IMR-90 (cell line): ENCODE measurements at regions not wholly inside any gene's neighbourhood (a gene's known extent, or its start where the extent isn't known, plus 50 kb on each side); places are given as distances from the start of the nearest gene placed in this dataset.

Source experiments
- ATAC-seq: fragments of 200-7000 bp; cut with Tn5 transposase; 2 replicates; pipeline ENCODE4 v1.9.1; 2020; ENCODE audit warnings: low read depth, mild to moderate bottlenecking, moderate library complexity
- BruUV-seq: library from RNA; stranded (reverse); fragments of 400-500 nt; replicated peaks from 2 replicates; lab custom pipeline; 2021; lab: Mats Ljungman, UMichigan
- CTCF ChIA-PET: fragments of 300-600 bp; formaldehyde crosslinking; extraction: SDS; loops from one replicate; lab custom pipeline; 2021; ENCODE audit warnings: antibody characterized with exemption; lab: Yijun Ruan, JAX
- POLR2A ChIA-PET: fragments of 300-600 bp; sonication (Branson Sonifier 250); formaldehyde crosslinking; loops from one replicate; lab custom pipeline; 2022; ENCODE audit warnings: antibody characterized with exemption; ENCODE audit not compliant: unreplicated experiment; lab: Charles Lee
- DNase-seq: peaks from one replicate; pipeline ENCODE4 v3.0.0; 2013
- H2AFZ ChIP-seq: replicated peaks from 2 replicates; pipeline ENCODE3; 2013; ENCODE audit warnings: low read length, mild to moderate bottlenecking; ENCODE audit not compliant: poor library complexity
- H2AK5ac ChIP-seq: 2 replicates; pipeline ENCODE4 v1.6.1; 2013; ENCODE audit warnings: low read depth, low read length, inconsistent platforms
- H2AK9ac ChIP-seq: replicated peaks from 2 replicates; pipeline ENCODE3; 2013; ENCODE audit warnings: mild to moderate bottlenecking, low read depth, low read length, moderate library complexity; ENCODE audit not compliant: poor library complexity
- H2BK120ac ChIP-seq: 2 replicates; pipeline ENCODE4 v1.6.1; 2013; ENCODE audit warnings: low read depth, low read length, inconsistent platforms
- H2BK15ac ChIP-seq: 3 replicates; pipeline ENCODE4 v1.6.1; 2013; ENCODE audit warnings: low read depth, low read length, inconsistent platforms
- H2BK20ac ChIP-seq: 2 replicates; pipeline ENCODE4 v1.6.1; 2013; ENCODE audit warnings: low read depth, mild to moderate bottlenecking, inconsistent platforms, low read length, moderate library complexity
- H2BK5ac ChIP-seq: 2 replicates; pipeline ENCODE4 v1.6.1; 2013; ENCODE audit warnings: mild to moderate bottlenecking, low read depth, low read length, inconsistent platforms; ENCODE audit not compliant: poor library complexity, severe bottlenecking
- H3K14ac ChIP-seq: replicated peaks from 2 replicates; pipeline ENCODE4 v1.6.1; 2013; ENCODE audit warnings: low read depth, low read length, inconsistent platforms
- H3K18ac ChIP-seq: 2 replicates; pipeline ENCODE4 v1.6.1; 2013; ENCODE audit warnings: low read depth, low read length, control low read depth
- H3K23ac ChIP-seq: 2 replicates; pipeline ENCODE4 v1.6.1; 2013; ENCODE audit warnings: low read depth, low read length, inconsistent platforms
- H3K27ac ChIP-seq: 2 replicates; pipeline ENCODE4 v1.5.1; 2013; ENCODE audit warnings: mild to moderate bottlenecking, control low read depth, low read length; ENCODE audit not compliant: insufficient read depth
- H3K27me3 ChIP-seq: 2 replicates; pipeline ENCODE4 v1.6.1; 2013; ENCODE audit warnings: low read length; ENCODE audit not compliant: control insufficient read depth, insufficient read depth
- H3K36me3 ChIP-seq: 2 replicates; pipeline ENCODE4 v1.6.1; 2013; ENCODE audit warnings: low read length, mixed read lengths; ENCODE audit not compliant: control insufficient read depth, insufficient read depth
- H3K4ac ChIP-seq: 2 replicates; pipeline ENCODE4 v1.6.1; 2013; ENCODE audit warnings: low read depth, low read length, inconsistent platforms
- H3K4me1 ChIP-seq: 2 replicates; pipeline ENCODE4 v1.6.1; 2013; ENCODE audit warnings: low read length, mixed read lengths; ENCODE audit not compliant: control insufficient read depth, insufficient read depth
- H3K4me2 ChIP-seq: 2 replicates; pipeline ENCODE4 v1.6.1; 2013; ENCODE audit warnings: low read depth, mild to moderate bottlenecking, control low read depth, low read length, moderate library complexity
- H3K4me3 ChIP-seq: 2 replicates; pipeline ENCODE4 v1.5.1; 2013; ENCODE audit warnings: low read depth, mild to moderate bottlenecking, control low read depth, low read length, moderate library complexity; ENCODE audit not compliant: insufficient read depth
- H3K56ac ChIP-seq: 2 replicates; pipeline ENCODE4 v1.6.1; 2013; ENCODE audit warnings: low read length, inconsistent platforms; ENCODE audit not compliant: insufficient read depth; ENCODE audit errors: extremely low read depth
- H3K79me1 ChIP-seq, 2 experiments: 2 replicates each; pipeline ENCODE4 v1.6.1; 2013; ENCODE audit warnings: low read length in 2 of 2, inconsistent platforms in 1 of 2, low read depth in 1 of 2
- H3K9ac ChIP-seq: 2 replicates; pipeline ENCODE4 v1.6.1; 2013; ENCODE audit warnings: low read depth, low read length, control low read depth
- H3K9me1 ChIP-seq: 2 replicates; pipeline ENCODE4 v1.6.1; 2013; ENCODE audit warnings: low read length, inconsistent platforms; ENCODE audit not compliant: insufficient read depth
- H3K9me3 ChIP-seq: 2 replicates; pipeline ENCODE4 v1.6.1; 2013; ENCODE audit warnings: low read length; ENCODE audit not compliant: control insufficient read depth, insufficient read depth
- H4K20me1 ChIP-seq: 2 replicates; pipeline ENCODE4 v1.6.1; 2013; ENCODE audit warnings: low read length, inconsistent platforms; ENCODE audit not compliant: insufficient read depth
- H4K5ac ChIP-seq: 2 replicates; pipeline ENCODE4 v1.6.1; 2013; ENCODE audit warnings: mild to moderate bottlenecking, low read depth, low read length, control low read depth
- H4K8ac ChIP-seq, 2 experiments: 2 replicates each; pipeline ENCODE4 v1.6.1; 2013; ENCODE audit warnings: low read depth in 2 of 2, low read length in 2 of 2, control low read depth in 1 of 2, inconsistent platforms in 1 of 2
- H4K91ac ChIP-seq: 2 replicates; pipeline ENCODE4 v1.6.1; 2013; ENCODE audit warnings: low read depth, low read length, inconsistent platforms; ENCODE audit not compliant: insufficient read depth
- BHLHE40 ChIP-seq: fragments of 150-350 bp; IDR thresholded peaks from 2 replicates; pipeline ENCODE4 v1.6.1; 2016; ENCODE audit warnings: mild to moderate bottlenecking, low read depth, low read length
- CEBPB ChIP-seq: IDR thresholded peaks from 2 replicates; pipeline ENCODE4 v1.6.1; 2012; ENCODE audit warnings: low read depth, low read length, improper control_type of control experiment
- CHD1 ChIP-seq: IDR thresholded peaks from 2 replicates; pipeline ENCODE4 v1.6.1; 2012; ENCODE audit warnings: low read depth, low read length, improper control_type of control experiment
- MAFK ChIP-seq: IDR thresholded peaks from 2 replicates; pipeline ENCODE4 v1.6.1; 2012; ENCODE audit warnings: low read depth, low read length, improper control_type of control experiment
- MAZ ChIP-seq: IDR thresholded peaks from 2 replicates; pipeline ENCODE4 v1.6.1; 2012; ENCODE audit warnings: low read depth, mild to moderate bottlenecking, low read length, improper control_type of control experiment, moderate library complexity, borderline replicate concordance
- MXI1 ChIP-seq: IDR thresholded peaks from 2 replicates; pipeline ENCODE4 v1.6.1; 2012; ENCODE audit warnings: low read depth, mild to moderate bottlenecking, low read length, moderate library complexity, borderline replicate concordance
- NFE2L2 ChIP-seq: fragments of 150-350 bp; IDR thresholded peaks from 2 replicates; pipeline ENCODE4 v1.6.1; 2016; ENCODE audit warnings: low read depth, mild to moderate bottlenecking, low read length
- POLR2A ChIP-seq: IDR thresholded peaks from 2 replicates; pipeline ENCODE4 v1.6.1; 2012; ENCODE audit warnings: mild to moderate bottlenecking, low read depth, low read length
- RAD21 ChIP-seq: IDR thresholded peaks from 2 replicates; pipeline ENCODE4 v1.6.1; 2012; ENCODE audit warnings: low read length, improper control_type of control experiment
- RCOR1 ChIP-seq: IDR thresholded peaks from 2 replicates; pipeline ENCODE4 v1.6.1; 2012; ENCODE audit warnings: mild to moderate bottlenecking, low read length, improper control_type of control experiment; ENCODE audit not compliant: insufficient replicate concordance
- RFX5 ChIP-seq: IDR thresholded peaks from 2 replicates; pipeline ENCODE4 v1.8.0; 2012; ENCODE audit warnings: low read depth, mild to moderate bottlenecking, low read length, moderate library complexity
- SMC3 ChIP-seq: fragments of 150-350 bp; IDR thresholded peaks from 2 replicates; pipeline ENCODE4 v1.6.1; 2016; ENCODE audit warnings: low read depth, mild to moderate bottlenecking, antibody characterized with exemption, low read length, moderate library complexity
- WGBS, 2 experiments: methylation state at CpG; one replicate each; pipeline versions ENCODE4 v1.1.5 to v1.1.7; 2013; ENCODE audit warnings: missing lambda C conversion rate in 2 of 2; ENCODE audit not compliant: insufficient read length in 1 of 2; ENCODE audit errors: extremely low coverage in 2 of 2; 5-methylcytosine and 5-hydroxymethylcytosine counted together
- dilution Hi-C: fragments of 300-500 bp; cut with HindIII; formaldehyde crosslinking; loops from one replicate; pipeline ENCODE4 v1.14.3; 2018; ENCODE audit warnings: low sequenced_read_pairs; ENCODE audit not compliant: unreplicated experiment
- in situ Hi-C: fragments of 300-500 bp; cut with MboI; formaldehyde crosslinking; loops from 3 replicates; pipeline ENCODE4 v1.14.3; 2019; ENCODE audit warnings: low sequenced_read_pairs, inconsistent platforms, mixed read lengths
- intact Hi-C: fragments of 100-400 bp; cut with micrococcal nuclease; formaldehyde crosslinking; loops from 2 replicates; pipeline ENCODE4 v1.10.0; 2022
- TF ChIP-seq, protein P1 (sequence below): fragments of 150-350 bp; IDR thresholded peaks from 2 replicates; pipeline ENCODE4 v1.6.1; 2017; ENCODE audit warnings: mild to moderate bottlenecking, antibody characterized with exemption, low read length, low read depth
- TF ChIP-seq, protein P2 (sequence below): conservative IDR thresholded peaks from 2 replicates; pipeline ENCODE4 v1.5.1; 2012; ENCODE audit warnings: mild to moderate bottlenecking, low read depth, low read length, improper control_type of control experiment
- TF ChIP-seq, protein P3 (sequence below): fragments of 150-350 bp; IDR thresholded peaks from 2 replicates; pipeline ENCODE4 v1.6.1; 2016; ENCODE audit warnings: low read depth, mild to moderate bottlenecking, low read length, moderate library complexity, borderline replicate concordance

DNA sequence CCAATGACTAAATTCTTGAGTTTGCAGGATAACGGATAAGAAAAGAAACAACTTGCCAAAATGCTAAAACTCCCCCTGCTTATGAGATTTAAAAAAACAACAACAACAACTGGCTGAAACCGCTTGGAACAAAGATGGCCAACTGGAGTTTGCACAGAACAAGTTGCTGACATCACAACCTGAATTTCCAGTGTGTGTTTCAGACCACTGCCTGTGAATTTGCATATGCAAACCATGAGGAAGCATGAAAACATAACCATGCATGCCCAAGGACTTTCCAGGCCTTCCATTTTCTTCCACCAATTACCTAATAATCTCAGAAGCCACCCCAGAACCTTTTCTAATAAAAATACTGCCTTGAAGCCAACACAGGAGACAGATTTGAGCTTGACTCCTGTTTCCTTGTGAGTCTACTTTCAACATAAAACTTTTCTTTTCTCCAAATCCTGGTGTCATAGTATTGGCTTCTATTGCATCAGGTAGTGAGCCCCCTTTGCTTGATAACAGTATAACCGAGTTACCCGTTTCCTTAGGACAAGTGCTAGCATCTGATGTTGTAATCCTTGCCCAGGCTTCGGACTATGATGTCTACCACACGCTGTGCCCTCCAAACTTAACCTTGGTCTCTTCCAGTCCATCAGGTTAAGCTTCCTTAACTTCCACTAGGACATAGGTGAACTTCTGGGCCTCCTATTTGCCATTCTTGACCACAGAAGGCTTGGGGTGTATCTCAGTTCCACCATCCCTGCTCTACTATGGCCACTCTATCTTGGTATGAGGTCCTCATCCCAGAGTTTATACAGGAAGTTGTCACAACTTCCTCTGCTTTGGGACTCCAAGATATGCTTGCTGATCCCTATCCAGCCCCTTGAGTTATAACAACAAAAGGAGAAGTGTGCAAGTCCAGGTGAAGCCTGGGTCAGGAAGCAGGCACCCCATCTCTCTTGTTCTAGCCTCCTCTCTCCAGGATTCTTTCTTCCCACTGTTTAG lies 385.5 kb upstream of the INTU start:
- H4K5ac ChIP-seq, result no peak overlapping the region
- no peaks in the 10 kb centered on the region for H3K36me3 ChIP-seq
- intact Hi-C loops (no loop called here), dilution Hi-C loops (no loop called here), in situ Hi-C loops (no loop called here)
- H3K79me1 ChIP-seq, result no peaks in the 10 kb centered on the region
- DNase-seq (no peak), ATAC-seq (no peak)
- no peak overlapping the region for H2AFZ ChIP-seq
- no peak overlapping the region for H2BK5ac ChIP-seq
- H3K27ac ChIP-seq, result no peak overlapping the region
- BruUV-seq, result no TSS peak
- no peak overlapping the region for H3K23ac ChIP-seq
- no peak overlapping the region for H2BK120ac ChIP-seq
- no peaks in the 10 kb centered on the region for H3K9me3 ChIP-seq
- H3K4me3 ChIP-seq, result no peak overlapping the region
- H3K9ac ChIP-seq, result no peak overlapping the region
- CTCF ChIA-PET, result interaction anchor here (0.7 kb wide), 1 partner anchor 473 kb away, joined by 4 read pairs; no protein-coding TSS in a partner anchor
- no peak overlapping the region for H4K91ac ChIP-seq
- no peak overlapping the region for H2BK15ac ChIP-seq
- POLR2A ChIA-PET, result no interaction called here
- H3K4me2 ChIP-seq, result no peak overlapping the region
- H3K27me3 ChIP-seq, result no peaks in the 10 kb centered on the region
- no peak overlapping the region for H4K8ac ChIP-seq
- H3K14ac ChIP-seq, result no peak overlapping the region
- H2AK9ac ChIP-seq, result no peak overlapping the region
- no peaks in the 10 kb centered on the region for H4K20me1 ChIP-seq
- H2AK5ac ChIP-seq, result no peak overlapping the region
- no peak overlapping the region for H2BK20ac ChIP-seq
- H3K18ac ChIP-seq, result no peak overlapping the region
- no peaks in the 10 kb centered on the region for H3K4me1 ChIP-seq
- H3K4ac ChIP-seq, result no peak overlapping the region
- WGBS, 2 experiments, result no CpG with 5 or more reads among the region's 6 CpGs
- H3K56ac ChIP-seq, result no peak overlapping the region
- no peaks in the 10 kb centered on the region for H3K9me1 ChIP-seq
- TF ChIP-seq, protein P1, sequence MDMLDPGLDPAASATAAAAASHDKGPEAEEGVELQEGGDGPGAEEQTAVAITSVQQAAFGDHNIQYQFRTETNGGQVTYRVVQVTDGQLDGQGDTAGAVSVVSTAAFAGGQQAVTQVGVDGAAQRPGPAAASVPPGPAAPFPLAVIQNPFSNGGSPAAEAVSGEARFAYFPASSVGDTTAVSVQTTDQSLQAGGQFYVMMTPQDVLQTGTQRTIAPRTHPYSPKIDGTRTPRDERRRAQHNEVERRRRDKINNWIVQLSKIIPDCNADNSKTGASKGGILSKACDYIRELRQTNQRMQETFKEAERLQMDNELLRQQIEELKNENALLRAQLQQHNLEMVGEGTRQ, result no peak
- TF ChIP-seq, protein P2, sequence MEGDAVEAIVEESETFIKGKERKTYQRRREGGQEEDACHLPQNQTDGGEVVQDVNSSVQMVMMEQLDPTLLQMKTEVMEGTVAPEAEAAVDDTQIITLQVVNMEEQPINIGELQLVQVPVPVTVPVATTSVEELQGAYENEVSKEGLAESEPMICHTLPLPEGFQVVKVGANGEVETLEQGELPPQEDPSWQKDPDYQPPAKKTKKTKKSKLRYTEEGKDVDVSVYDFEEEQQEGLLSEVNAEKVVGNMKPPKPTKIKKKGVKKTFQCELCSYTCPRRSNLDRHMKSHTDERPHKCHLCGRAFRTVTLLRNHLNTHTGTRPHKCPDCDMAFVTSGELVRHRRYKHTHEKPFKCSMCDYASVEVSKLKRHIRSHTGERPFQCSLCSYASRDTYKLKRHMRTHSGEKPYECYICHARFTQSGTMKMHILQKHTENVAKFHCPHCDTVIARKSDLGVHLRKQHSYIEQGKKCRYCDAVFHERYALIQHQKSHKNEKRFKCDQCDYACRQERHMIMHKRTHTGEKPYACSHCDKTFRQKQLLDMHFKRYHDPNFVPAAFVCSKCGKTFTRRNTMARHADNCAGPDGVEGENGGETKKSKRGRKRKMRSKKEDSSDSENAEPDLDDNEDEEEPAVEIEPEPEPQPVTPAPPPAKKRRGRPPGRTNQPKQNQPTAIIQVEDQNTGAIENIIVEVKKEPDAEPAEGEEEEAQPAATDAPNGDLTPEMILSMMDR, result no peak
- TF ChIP-seq RAD21, result no peak
- TF ChIP-seq CEBPB, result no peak
- no peak for TF ChIP-seq MAZ
- TF ChIP-seq BHLHE40, result no peak
- TF ChIP-seq, protein P3, sequence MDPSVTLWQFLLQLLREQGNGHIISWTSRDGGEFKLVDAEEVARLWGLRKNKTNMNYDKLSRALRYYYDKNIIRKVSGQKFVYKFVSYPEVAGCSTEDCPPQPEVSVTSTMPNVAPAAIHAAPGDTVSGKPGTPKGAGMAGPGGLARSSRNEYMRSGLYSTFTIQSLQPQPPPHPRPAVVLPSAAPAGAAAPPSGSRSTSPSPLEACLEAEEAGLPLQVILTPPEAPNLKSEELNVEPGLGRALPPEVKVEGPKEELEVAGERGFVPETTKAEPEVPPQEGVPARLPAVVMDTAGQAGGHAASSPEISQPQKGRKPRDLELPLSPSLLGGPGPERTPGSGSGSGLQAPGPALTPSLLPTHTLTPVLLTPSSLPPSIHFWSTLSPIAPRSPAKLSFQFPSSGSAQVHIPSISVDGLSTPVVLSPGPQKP, result no peak
- no peak for TF ChIP-seq SMC3
- no peak for TF ChIP-seq NFE2L2
- no peak for TF ChIP-seq RFX5
- TF ChIP-seq CHD1, result no peak
- no peak for TF ChIP-seq RCOR1
- TF ChIP-seq POLR2A, result no peak
- no peak for TF ChIP-seq MXI1
- TF ChIP-seq MAFK, result no peak
